GM18873 (cell line): ENCODE measurements at regions not wholly inside any gene's neighbourhood (a gene's known extent, or its start where the extent isn't known, plus 50 kb on each side); places are given as distances from the start of the nearest gene placed in this dataset.
"Not testable (repeated sequence)": the region's sequence is repeated elsewhere in the genome, so short reads cannot be mapped to it uniquely, and the experiment has no call there.

Experiments used
- ATAC-seq: cut with Tn5 transposase; IDR thresholded peaks from one replicate; pipeline ENCODE4 v1.9.1; 2021; ENCODE audit warnings: mild to moderate bottlenecking, moderate library complexity, moderate number of reproducible peaks; ENCODE audit not compliant: unreplicated experiment, low FRiP score

GRCh38 chr13:63855457-63856118, 2439.9 kb upstream of the PCDH20 start:
- no peak for ATAC-seq

- ATAC-seq, result no peak
These were observed 2438.2 kb upstream of the PCDH20 start for GRCh38 chr13:63853816-63854215.

GRCh38 chr13:63851526-63851925, 2435.9 kb upstream of the PCDH20 start:
- ATAC-seq, result no peak

DNA sequence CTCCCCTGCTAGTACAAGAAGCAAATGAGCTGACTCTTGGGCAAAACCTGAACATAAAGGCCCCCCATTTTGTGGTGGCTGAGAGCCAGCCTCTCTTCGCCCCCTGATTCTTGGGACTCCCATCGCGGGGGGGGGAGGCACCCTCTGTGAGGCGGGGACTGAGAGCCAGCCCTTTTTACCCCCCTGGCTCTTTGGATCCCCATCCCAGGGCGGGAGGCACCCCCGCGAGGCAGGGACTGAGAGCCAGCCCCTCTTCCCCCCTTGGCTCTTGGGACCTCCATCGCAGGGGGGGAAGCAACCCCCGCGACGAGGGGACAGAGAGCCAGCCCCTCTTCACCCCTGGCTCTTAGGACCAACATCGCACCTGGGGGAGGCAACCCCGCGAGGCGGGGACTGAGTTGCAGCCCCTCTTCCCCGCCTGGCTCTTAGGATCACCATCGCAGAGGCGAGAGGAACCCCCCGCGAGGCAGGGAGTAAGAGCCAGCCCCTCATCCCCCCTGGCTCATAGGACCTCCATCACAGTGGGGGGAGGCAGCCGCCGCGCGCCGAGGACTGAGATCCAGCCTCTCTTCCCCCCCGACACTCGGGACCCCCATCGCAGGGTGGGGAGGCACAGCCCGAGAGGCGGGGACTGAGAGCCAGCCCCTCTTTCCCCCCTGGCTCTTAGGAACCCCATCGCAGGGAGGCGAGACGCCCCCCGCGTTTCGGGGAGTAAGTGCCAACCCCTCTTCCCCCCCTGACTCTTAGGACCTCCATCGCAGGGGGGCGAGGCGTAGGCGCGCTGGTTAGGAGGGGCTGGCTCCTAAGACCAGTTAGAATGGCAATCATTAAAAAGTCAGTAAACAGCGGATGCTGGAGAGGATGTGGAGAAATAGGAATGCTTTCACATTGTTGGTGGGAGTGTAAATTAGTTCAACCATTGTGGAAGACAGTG, 2428.4 kb upstream of the PCDH20 start:
- no peak for ATAC-seq

GRCh38 chr13:63842102-63842501, 2426.5 kb upstream of the PCDH20 start:
- ATAC-seq, result no peak

DNA sequence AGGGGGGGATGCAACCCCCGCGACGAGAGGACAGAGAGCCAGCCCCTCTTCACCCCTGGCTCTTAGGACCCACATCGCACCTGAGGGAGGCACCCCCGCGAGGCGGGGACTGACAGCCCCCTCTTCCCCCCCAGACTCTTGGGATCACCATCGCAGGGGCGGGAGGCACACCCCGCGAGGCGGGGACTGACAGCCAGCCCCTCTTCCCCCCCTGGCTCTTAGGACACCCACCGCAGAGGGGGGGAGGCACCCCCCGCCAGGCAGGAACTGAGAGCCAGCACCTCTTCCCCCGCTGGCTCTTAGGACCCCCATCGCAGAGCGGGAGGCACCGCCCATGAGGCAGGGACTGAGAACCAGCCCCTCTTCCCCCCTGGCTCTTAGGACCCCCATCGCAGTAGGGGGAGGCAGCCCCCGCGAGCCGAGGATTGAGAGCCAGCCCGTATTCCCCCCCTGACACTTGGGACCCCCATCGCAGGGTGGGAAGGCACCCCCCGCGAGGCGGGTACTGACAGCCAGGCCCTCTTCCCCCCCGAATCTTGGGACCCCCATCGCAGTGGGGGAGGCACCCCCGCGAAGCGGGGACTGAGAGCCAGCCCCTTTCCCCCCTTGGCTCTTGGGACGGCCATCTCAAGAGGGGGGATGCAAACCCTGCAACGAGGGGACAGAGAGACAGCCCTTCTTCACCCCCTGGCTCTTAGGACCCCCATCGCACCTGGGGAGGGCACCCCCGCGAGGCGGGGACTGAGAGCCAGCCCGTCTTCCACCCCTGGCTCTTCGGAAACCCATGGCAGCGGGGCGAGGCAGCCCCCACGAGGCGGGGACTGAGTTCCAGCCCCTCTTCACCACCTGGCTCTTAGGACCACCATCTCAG, 2425.1 kb upstream of the PCDH20 start:
- no peak for ATAC-seq

- no peak for ATAC-seq
These were observed 2422.9 kb upstream of the PCDH20 start for GRCh38 chr13:63838366-63839110.

GRCh38 chr13:63837701-63838100, 2422.1 kb upstream of the PCDH20 start:
- ATAC-seq, result not testable (repeated sequence)

- ATAC-seq, result not testable (repeated sequence)
These were observed 2414.0 kb upstream of the PCDH20 start for GRCh38 chr13:63829609-63830008.

- not testable (repeated sequence) for ATAC-seq
These were observed 2406.1 kb upstream of the PCDH20 start for GRCh38 chr13:63821785-63822184.

GRCh38 chr13:63811428-63812004, 2395.9 kb upstream of the PCDH20 start:
- not testable (repeated sequence) for ATAC-seq

- not testable (repeated sequence) for ATAC-seq
These were observed 2375.5 kb upstream of the PCDH20 start for GRCh38 chr13:63791134-63791533.

DNA sequence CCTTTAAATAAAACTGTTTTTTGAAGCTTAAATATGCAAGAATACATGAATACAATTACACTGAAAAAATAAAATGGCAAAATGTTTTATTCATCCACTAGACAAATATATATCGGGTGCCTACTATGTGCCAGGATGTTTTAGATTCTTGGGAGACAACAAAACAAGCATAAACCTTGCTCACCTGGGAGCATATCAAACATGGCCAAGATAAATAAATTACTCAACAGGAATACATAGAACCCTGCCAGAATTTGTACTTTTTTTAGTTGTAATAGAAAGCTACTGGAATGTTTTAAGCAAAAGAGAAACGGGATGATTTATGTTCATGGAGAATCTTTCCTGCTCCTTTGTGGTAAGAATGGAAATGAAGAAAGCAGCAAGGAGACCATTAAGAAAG, 2358.5 kb upstream of the PCDH20 start:
- no peak for ATAC-seq

GRCh38 chr13:63773476-63773875, 2357.8 kb upstream of the PCDH20 start:
- no peak for ATAC-seq

DNA sequence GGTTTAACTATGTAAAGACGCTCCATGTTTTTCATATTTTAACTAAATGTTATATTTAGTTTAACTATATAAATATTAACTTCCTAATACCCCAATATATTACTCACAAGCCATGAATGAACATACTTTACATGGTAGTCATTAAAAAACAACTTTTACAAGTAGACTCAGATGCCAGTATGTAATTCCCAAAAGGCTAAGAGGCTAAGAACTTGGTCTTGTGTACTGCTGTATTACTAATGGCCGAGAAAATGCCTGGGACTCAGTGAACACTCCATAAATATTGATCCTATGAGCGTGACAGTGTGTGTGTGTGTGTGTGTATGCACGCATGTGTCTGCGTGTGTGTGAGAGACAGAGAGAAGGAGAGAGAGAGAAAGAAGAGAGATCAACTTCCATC, 2342.0 kb upstream of the PCDH20 start:
- ATAC-seq, result not testable (repeated sequence)

- not testable (repeated sequence) for ATAC-seq
These were observed 2334.2 kb upstream of the PCDH20 start for GRCh38 chr13:63749857-63750256.

DNA sequence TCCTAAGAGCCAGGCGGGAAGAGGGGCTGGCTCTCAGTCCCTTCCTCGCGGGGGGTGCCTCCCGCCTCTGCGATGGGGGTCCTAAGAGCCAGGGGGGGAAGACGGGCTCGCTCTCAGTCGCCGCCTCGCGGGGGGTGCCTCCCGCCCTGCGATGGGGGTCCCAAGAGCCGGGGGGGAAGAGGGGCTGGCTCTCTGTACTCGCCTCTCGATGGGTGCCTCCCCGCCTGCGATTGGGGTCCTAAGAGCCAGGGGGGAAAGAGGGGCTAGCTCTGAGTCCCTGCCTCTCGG, 2326.1 kb upstream of the PCDH20 start:
- ATAC-seq, result not testable (repeated sequence)

- no peak for ATAC-seq
These were observed 2325.6 kb upstream of the PCDH20 start for GRCh38 chr13:63741029-63741813.

DNA sequence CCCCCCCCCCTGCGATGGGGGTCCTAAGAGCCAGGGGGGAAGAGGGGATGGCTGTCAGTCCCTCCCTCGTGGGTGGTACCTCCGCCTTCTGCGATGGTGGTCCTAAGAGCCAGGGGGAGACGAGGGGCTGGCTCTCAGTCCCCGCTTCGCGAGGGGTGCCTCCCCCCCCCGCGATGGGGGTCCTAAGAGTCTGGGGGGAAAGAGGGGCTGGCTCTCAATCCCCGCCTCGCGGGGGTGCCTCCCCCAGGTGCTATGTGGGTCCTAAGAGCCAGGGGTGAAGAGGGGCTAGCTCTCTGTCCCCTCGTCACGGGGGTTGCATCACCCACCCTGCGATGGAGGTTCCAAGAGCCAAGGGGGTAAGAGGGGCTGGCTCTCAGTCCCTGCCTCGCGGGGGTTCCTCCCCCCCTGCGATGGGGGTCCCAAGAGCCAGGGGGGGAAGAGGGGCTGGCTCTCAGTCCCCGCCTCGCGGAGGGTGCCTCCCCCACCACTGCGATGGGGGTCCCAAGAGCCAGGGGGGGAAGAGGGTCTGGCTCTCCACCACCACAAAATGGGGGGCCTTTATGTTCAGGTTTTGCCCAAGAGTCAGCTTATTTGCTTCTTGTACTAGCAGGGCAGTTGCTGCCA, 2323.6 kb upstream of the PCDH20 start:
- not testable (repeated sequence) for ATAC-seq
